IPS DF 6.9 (cell line): ENCODE measurements at regions not wholly inside any gene's neighbourhood (a gene's known extent, or its start where the extent isn't known, plus 50 kb on each side); places are given as distances from the start of the nearest gene placed in this dataset.

Source experiments
- DNase-seq: peaks from one replicate; pipeline ENCODE4 v3.0.0-alpha.2; 2013; ENCODE audit warnings: low read depth, low spot score
- H3K27ac ChIP-seq: one replicate; pipeline ENCODE4 v1.5.1; 2013; ENCODE audit warnings: low read length, control low read depth
- H3K27me3 ChIP-seq: 2 replicates; pipeline ENCODE4 v1.6.1; 2013; ENCODE audit warnings: mild to moderate bottlenecking, low read length; ENCODE audit not compliant: control insufficient read depth, insufficient read depth
- H3K36me3 ChIP-seq: 2 replicates; pipeline ENCODE4 v1.6.1; 2013; ENCODE audit warnings: low read length; ENCODE audit not compliant: control insufficient read depth, insufficient read depth
- H3K4me1 ChIP-seq: 2 replicates; pipeline ENCODE4 v1.6.1; 2013; ENCODE audit warnings: low read length; ENCODE audit not compliant: control insufficient read depth, insufficient read depth
- H3K4me3 ChIP-seq: 2 replicates; pipeline ENCODE4 v1.5.1; 2013; ENCODE audit warnings: mild to moderate bottlenecking, low read length
- H3K9me3 ChIP-seq: 2 replicates; pipeline ENCODE4 v1.6.1; 2013; ENCODE audit warnings: low read length, inconsistent platforms; ENCODE audit not compliant: control insufficient read depth, insufficient read depth
- WGBS: extraction: QIAGEN DNeasy Blood & Tissue Kit; methylation state at CpG from one replicate; pipeline ENCODE4 v1.1.7; 2013; ENCODE audit warnings: mixed read lengths, missing lambda C conversion rate; ENCODE audit not compliant: insufficient read length, insufficient coverage; 5-methylcytosine and 5-hydroxymethylcytosine counted together

DNA sequence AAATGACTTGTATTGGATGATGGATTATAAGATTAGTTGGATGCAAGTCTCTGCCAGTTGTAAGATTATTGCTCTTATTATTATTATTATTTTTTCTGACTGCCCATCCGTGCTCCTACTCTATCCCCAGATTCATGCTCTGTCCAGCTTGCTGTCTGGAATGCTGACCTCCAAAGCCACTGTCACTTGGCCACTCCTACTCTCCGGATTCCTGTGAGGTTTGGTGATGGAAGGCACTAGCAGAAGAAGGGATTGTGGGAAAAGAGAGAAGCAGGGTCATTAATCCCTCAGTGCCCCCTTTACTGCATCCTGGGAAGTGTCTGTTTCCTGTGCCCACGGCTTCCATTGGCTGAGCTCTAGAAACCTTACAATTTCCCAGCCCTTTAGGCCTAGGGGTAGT lies 76.3 kb upstream of the IL12B start:
- H3K4me1 ChIP-seq: peaks cover 1% of the 10 kb centered on the region
- no peak for DNase-seq
- H3K27me3 ChIP-seq: no peaks in the 10 kb centered on the region
- no peaks in the 10 kb centered on the region for H3K9me3 ChIP-seq
- H3K36me3 ChIP-seq: no peaks in the 10 kb centered on the region
- H3K4me3 ChIP-seq: no peak overlapping the region
- no CpG with 5 or more reads among the region's 3 CpGs for WGBS
- no peak overlapping the region for H3K27ac ChIP-seq

DNA sequence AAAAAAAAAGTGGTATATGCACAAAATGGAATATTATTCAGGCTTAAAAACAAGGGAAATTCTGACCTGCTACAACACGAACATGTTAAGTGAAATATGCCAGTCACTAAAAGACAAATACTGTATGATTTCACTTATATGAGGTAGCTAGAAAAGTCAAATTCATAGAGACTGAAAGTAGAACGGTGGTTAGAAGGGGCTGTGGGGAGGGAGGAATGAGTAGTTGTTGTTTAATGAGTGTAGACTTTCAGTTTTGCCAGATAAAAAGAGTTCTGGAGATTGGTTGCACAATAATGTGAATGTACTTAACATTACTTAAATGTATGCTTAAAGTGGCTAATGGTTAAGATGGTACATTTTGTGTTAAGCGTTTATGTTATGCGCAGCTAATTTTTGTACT lies 79.5 kb upstream of the IL12B start:
- 100% methylated on average over 3 of the region's 4 CpGs for WGBS
- Histone ChIP-seq H3K4me3 (no peak overlapping the region), H3K9me3 (no peaks in the 10 kb centered on the region), H3K27ac (no peak overlapping the region), H3K36me3 (no peaks in the 10 kb centered on the region), H3K27me3 (no peaks in the 10 kb centered on the region), H3K4me1 (peaks cover 1% of the 10 kb centered on the region; the same call in 1 of the 2 replicates)
- DNase-seq: no peak

- Histone ChIP-seq H3K9me3 (no peaks in the 10 kb centered on the region), H3K4me1 (peaks cover 1% of the 10 kb centered on the region; the same call in 1 of the 2 replicates), H3K27me3 (no peaks in the 10 kb centered on the region), H3K36me3 (no peaks in the 10 kb centered on the region), H3K4me3 (no peak overlapping the region), H3K27ac (no peak overlapping the region)
- WGBS: no CpG with 5 or more reads among the region's 2 CpGs
- no peak for DNase-seq
Observed at GRCh38 chr5:159410480-159410879, 80.2 kb upstream of the IL12B start.

- no peak for DNase-seq
- no peaks in the 10 kb centered on the region for H3K9me3 ChIP-seq
- no CpG with 5 or more reads among the region's 6 CpGs for WGBS
Observed at GRCh38 chr5:159411115-159411514, 80.8 kb upstream of the IL12B start.

GRCh38 chr5:159412284-159413046 lies 82.2 kb upstream of the IL12B start:
- no peak overlapping the region for H3K4me3 ChIP-seq
- no peaks in the 10 kb centered on the region for H3K4me1 ChIP-seq
- H3K27me3 ChIP-seq: no peaks in the 10 kb centered on the region
- H3K9me3 ChIP-seq: no peaks in the 10 kb centered on the region
- no peak for DNase-seq
- WGBS: no CpG with 5 or more reads among the region's 6 CpGs
- no peak overlapping the region for H3K27ac ChIP-seq
- no peaks in the 10 kb centered on the region for H3K36me3 ChIP-seq

More at GRCh38 chr5:159411115-159411514, 80.8 kb upstream of the IL12B start:
- H3K27me3 ChIP-seq: no peaks in the 10 kb centered on the region
- no peak overlapping the region for H3K27ac ChIP-seq
- no peaks in the 10 kb centered on the region for H3K36me3 ChIP-seq
- no peaks in the 10 kb centered on the region for H3K4me1 ChIP-seq
- no peak overlapping the region for H3K4me3 ChIP-seq

- no peaks in the 10 kb centered on the region for H3K9me3 ChIP-seq
- no peak overlapping the region for H3K27ac ChIP-seq
- no peaks in the 10 kb centered on the region for H3K36me3 ChIP-seq
- WGBS: 100% methylated on average over 1 of the region's 2 CpGs
- no peak for DNase-seq
- peaks cover 2% of the 10 kb centered on the region; the same call in 1 of the 2 replicates for H3K4me1 ChIP-seq
- H3K27me3 ChIP-seq: no peaks in the 10 kb centered on the region
- no peak overlapping the region for H3K4me3 ChIP-seq
Observed at GRCh38 chr5:159414021-159414420, 83.7 kb upstream of the IL12B start.

GRCh38 chr5:159415301-159415937 lies 85.1 kb upstream of the IL12B start:
- Histone ChIP-seq H3K9me3 (no peaks in the 10 kb centered on the region), H3K36me3 (no peaks in the 10 kb centered on the region), H3K27me3 (no peaks in the 10 kb centered on the region), H3K27ac (no peak overlapping the region), H3K4me1 (peaks cover 2% of the 10 kb centered on the region; the same call in 1 of the 2 replicates), H3K4me3 (no peak overlapping the region)
- no peak for DNase-seq
- WGBS: no CpG with 5 or more reads among the region's 11 CpGs

- no peaks in the 10 kb centered on the region for H3K9me3 ChIP-seq
- H3K4me3 ChIP-seq: no peak overlapping the region
- no peak for DNase-seq
- H3K27me3 ChIP-seq: no peaks in the 10 kb centered on the region
- H3K36me3 ChIP-seq: no peaks in the 10 kb centered on the region
- H3K4me1 ChIP-seq: peaks cover 2% of the 10 kb centered on the region; the same call in 1 of the 2 replicates
- WGBS: no CpG with 5 or more reads among the region's 6 CpGs
- H3K27ac ChIP-seq: no peak overlapping the region
Observed at GRCh38 chr5:159416438-159416837, 86.2 kb upstream of the IL12B start.

DNA sequence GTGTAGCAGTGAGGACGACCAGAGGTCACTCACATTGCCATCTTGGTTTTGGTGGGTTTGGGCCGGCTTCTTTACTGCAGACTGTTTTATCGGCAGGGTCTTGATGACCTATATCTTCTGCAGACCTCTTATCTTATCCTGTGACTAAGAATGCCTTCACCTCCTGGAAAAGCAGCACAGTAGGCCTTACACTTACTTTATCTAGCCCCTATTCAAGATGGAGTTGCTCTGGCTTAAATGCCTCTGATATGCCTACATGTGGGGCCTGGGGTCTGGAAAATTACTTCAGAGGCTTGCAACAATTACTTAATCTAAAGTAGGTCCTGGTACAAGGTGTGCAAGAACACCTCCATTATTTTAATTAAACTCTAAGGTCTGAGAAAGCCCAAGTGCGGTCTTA lies 86.9 kb upstream of the IL12B start:
- DNase-seq: no peak
- no CpG with 5 or more reads among the region's 4 CpGs for WGBS
- H3K4me3 ChIP-seq: no peak overlapping the region
- H3K4me1 ChIP-seq: peaks cover 2% of the 10 kb centered on the region; the same call in 1 of the 2 replicates
- H3K27ac ChIP-seq: no peak overlapping the region
- no peaks in the 10 kb centered on the region for H3K36me3 ChIP-seq
- no peaks in the 10 kb centered on the region for H3K27me3 ChIP-seq
- no peaks in the 10 kb centered on the region for H3K9me3 ChIP-seq

DNA sequence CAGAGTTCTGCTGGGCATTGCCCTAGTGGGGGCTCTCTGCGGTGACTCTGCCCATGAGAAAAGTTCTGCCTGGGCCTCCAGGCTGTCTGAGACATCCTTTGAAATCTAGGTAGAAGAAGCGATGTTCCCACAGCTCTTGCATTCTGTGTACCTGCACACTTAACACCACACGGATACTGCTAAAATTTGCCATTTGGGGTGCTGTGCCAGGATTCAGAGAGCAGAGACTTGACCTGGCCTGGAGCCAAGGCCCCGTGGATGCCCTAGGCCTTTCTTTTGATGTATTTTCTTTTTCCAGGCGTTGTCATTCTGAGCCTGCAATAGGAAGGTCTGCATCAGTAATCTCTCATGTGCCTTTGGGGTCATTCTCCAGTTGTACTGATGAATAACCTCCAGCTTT lies 89.3 kb upstream of the IL12B start:
- no peaks in the 10 kb centered on the region for H3K27me3 ChIP-seq
- no peak overlapping the region for H3K4me3 ChIP-seq
- H3K27ac ChIP-seq: no peak overlapping the region
- H3K9me3 ChIP-seq: no peaks in the 10 kb centered on the region
- no peak for DNase-seq
- H3K4me1 ChIP-seq: peaks cover 2% of the 10 kb centered on the region; the same call in 1 of the 2 replicates
- WGBS: no CpG with 5 or more reads among the region's 5 CpGs
- H3K36me3 ChIP-seq: no peaks in the 10 kb centered on the region
